EL (cell line): ENCODE measurements at regions not wholly inside any gene's neighbourhood (a gene's known extent, or its start where the extent isn't known, plus 50 kb on each side); places are given as distances from the start of the nearest gene placed in this dataset.
"Not testable (repeated sequence)": the region's sequence is repeated elsewhere in the genome, so short reads cannot be mapped to it uniquely, and the experiment has no call there.

ENCODE experiments used
- DNase-seq: peaks from one replicate; pipeline ENCODE4 v3.0.0-alpha.2; 2016

GRCh38 chr2:133843091-133843490, 274.8 kb upstream of the NCKAP5 start:
- no peak for DNase-seq

DNA sequence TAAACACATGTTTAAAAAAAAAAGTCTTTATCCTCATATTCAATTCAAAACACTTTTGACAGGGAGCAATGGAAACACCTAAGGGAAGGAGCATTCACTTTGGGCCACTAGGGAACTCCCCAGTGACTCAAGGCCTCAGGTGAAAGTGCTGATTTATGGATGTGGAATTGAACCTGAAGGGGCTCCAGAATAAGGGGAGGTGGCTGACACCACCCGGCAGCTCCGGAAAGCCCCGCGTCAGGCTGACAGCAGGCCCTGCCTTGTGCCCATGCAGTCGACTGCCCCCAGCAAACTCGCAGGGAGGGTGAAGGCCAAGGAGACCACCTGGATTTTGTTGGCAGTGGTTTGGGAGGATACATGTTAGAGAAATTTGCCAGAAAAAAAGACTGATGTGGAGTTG, 275.3 kb upstream of the NCKAP5 start:
- DNase-seq = no peak

GRCh38 chr2:133844214-133844892, 276.1 kb upstream of the NCKAP5 start:
- DNase-seq = peak; percentile 83

DNA sequence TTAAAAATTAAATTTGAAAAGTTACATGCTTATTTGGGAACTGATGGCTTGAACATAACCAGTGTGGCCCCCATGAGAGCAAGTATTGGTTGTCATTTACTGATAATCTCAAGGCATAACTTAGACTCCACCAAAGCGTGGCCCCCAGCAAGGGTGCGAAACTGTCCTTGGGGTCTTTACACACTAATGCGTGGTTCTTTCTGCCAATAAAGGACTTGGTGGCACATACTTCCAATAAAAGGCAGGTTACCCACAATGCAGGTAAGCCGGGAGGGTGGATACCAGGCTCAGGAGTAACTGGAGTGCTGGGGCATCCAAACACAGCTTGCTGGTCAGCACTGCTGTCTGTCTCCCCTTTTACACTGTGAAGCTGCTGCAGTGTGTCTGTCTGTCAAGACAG, 278.2 kb upstream of the NCKAP5 start:
- no peak for DNase-seq

GRCh38 chr2:133847591-133847990, 279.3 kb upstream of the NCKAP5 start:
- DNase-seq = no peak

DNA sequence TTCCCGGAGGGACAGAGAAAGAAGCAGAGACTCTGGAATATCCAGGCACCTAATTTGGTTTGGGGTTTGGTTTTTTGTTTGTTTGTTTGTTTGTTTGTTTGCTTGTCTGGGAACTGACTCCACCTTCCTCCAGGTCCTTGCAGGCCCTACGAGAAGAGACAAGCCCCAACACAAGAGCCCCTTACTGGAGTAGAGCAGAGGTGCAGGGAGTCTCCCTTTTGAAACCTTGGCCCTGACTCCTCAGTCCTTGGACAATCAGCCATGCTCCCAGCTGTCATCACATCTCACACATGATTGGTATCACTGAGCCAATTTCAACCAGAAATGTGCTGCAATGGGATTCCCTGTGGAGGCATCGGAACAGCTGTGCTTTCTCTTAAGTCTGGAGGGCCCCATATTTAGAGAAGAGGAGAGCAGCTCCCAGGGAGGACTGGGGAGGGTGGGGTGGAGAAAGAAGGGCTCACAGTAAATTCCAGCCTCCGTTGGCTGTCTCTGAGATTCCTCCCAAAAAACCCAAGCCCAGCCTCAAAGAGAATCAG, 279.9 kb upstream of the NCKAP5 start:
- DNase-seq = no peak

GRCh38 chr2:133849341-133849740, 281.1 kb upstream of the NCKAP5 start:
- DNase-seq = no peak

DNA sequence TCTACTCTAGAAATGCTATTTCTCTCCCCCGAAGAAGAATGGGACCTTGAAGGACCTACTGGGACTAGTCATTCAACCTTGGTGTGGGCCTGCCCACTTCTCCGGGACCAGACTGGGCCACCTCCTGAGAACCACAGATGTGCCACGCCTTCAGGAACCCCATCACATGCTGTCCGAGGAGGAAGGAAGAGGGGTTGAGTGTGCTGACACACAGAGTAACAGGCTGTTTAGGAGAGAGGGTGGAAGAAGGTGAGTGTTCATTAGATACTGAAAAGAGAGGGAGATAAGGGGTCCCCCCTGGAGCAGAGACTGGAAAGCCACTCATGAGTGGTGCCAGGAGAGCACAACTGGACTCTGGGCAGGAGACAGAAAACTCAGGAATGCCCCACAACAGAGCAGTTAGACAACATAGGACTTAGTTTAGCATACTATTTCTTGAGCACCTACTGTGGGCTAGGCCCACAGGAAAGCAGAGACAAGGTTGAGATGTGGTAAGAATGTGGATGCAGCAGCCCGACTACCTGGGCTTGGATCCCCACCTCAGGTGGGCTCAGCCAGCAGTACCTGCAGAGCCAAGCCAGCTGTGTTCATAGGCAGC, 286.4 kb upstream of the NCKAP5 start:
- DNase-seq = no peak

GRCh38 chr2:133855526-133855925, 287.3 kb upstream of the NCKAP5 start:
- DNase-seq = no peak

DNA sequence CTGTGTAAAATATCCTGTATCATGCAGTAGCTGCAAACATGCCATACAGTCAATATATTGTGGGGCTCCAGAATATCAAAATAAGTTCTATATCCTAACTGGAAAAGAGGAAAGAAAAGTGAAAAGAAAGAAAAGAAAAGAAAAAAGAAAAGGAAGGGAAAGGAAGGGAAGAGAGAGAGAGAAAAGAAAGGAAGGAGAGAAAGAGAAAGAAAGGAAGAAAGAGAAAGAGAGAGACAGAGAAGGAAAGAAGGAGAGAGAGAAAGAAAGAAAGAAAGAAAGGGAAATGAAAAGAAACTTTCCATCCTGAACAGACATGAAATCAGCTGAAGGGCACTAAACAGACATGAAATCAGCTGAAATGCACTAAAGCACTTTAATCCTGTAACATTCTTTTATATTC, 288.4 kb upstream of the NCKAP5 start:
- no peak for DNase-seq

GRCh38 chr2:133859578-133859977, 291.3 kb upstream of the NCKAP5 start:
- DNase-seq = no peak

GRCh38 chr2:133862400-133862977, 294.2 kb upstream of the NCKAP5 start:
- no peak for DNase-seq

- DNase-seq = no peak
Measured at GRCh38 chr2:133863106-133863800, 295.0 kb upstream of the NCKAP5 start.

DNA sequence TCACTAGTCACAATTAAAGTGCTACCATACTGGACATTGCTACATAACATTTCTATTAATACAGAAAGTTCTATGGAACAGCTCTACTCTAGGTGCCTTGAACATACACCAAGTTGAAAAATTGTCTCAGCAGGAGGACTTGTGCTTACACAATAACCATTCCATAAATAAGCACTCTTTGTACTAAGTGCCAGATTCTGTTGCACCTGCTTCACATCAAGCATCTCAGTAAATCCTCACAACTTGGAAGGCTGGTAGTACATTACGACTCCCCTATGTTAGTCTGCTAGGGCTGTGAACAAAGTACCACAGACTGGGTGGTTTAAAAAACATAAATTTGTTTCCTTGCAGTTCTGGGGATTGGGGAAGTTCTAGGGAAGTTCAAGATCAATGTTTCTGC, 296.9 kb upstream of the NCKAP5 start:
- no peak for DNase-seq

DNA sequence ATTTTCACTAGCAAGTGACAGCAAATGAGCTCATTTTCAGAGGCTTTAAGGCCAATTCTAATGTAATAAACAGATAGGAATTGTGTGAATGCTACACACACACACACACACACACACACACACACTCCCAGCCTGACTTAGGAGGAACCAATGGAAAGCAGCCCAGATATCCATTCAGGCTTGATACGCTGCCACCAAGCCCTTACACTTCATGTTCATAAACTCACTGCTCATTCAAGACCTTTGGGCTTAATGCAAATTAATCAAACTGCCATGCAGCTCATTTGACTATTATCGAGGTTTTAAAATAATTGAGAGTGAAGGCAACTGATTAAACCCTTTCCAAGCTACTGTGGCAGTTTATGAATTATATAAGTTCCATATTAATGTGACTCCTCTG, 298.9 kb upstream of the NCKAP5 start:
- no peak for DNase-seq

DNA sequence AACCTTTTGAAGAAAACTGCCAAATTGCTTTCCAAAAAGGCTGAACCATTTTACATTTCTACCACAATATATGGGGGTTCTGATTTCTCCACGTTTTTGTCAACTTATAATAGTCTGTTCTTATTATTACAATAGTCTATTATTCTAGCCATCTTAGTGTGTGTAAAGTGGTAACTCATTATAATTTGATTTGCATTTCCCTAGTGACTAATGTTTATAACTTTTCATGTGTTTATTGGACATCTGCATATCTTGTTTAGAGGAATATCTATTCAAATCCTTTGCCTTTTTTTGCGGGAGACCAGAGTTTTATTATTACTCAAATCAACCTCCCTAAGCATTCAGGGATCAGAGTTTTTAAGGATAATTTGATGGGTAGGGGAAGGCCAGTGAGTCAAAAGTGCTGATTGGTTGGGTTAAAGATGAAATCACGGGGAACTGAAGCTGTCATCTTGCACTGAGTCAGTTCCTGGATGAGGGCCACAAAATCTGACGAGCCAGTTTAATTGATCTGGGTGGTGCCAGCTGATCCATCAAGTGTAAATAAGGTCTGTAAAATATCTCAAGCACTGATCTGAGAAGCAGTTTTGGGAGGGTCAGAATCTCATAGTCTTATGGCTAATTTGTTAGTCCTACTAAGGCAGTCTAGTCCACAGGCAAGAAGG, 303.4 kb upstream of the NCKAP5 start:
- DNase-seq = peak; percentile 8

GRCh38 chr2:133878326-133878725, 310.1 kb upstream of the NCKAP5 start:
- no peak for DNase-seq

DNA sequence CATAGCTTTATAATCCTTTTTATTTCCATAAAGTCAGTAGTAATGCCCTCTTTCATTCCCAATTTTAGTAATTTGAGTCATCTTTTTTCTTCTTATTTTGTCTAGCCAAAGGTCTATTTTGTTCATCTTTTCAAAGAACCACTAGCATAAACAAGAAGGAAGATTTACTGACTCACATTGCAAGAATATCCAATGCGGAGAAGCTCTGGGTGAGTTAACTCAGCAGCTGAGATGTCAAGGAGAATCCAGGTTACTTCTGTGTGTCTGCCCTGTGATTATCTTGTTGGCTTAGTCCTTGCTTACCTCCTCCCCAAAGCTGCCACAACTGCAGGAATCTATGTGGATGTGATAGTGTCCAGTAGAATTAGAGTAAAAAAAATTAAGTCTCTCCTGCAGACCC, 311.4 kb upstream of the NCKAP5 start:
- DNase-seq = no peak

GRCh38 chr2:133882159-133882558, 313.9 kb upstream of the NCKAP5 start:
- DNase-seq = not testable (repeated sequence)

DNA sequence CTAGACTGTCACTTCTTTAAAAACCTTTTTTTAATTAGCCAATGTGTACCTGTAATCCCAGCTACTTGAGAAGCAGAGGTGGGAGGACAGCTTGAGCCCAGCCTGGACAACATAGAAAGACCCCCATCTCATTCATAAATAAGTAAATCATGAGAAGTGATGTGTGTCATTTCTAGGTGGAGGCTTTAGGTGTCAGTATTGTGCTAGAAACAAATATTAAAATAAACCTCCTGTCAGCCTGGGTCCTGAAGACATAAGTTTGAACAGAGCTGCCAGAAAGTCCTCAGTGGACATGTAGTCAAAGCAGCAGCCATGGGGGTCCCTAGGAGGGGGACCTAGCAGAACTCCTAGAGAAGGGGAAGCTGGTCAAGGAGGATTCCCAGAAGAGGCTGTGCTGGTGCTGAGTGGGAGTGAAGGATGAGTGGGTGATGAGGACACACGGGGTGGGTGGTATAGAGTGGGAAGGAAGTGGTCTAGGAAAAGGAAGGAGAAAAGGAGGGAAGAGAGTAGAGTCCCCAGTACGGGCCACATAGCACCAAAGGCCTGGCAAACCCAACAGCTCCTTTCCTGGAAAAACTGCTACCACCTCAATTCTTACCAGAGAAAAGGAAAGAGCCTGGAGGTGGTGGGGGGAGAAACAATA, 316.6 kb upstream of the NCKAP5 start:
- peak; percentile 12 for DNase-seq

GRCh38 chr2:133885847-133886246, 317.6 kb upstream of the NCKAP5 start:
- peak; percentile 39 for DNase-seq
